Esophagus muscularis mucosa (tissue), 4 donors: ENCODE measurements at regions not wholly inside any gene's neighbourhood (a gene's known extent, or its start where the extent isn't known, plus 50 kb on each side); places are given as distances from the start of the nearest gene placed in this dataset.

Experiments used
- EP300 ChIP-seq: sonication (generic); formaldehyde crosslinking; IDR thresholded peaks from one replicate; pipeline ENCODE4 v1.6.1; 2017; ENCODE audit warnings: antibody characterized with exemption
- POLR2A ChIP-seq: fragments of 450-650 bp; IDR thresholded peaks from one replicate; pipeline ENCODE4 v1.6.1; 2017; ENCODE audit warnings: antibody characterized with exemption, moderate library complexity, mild to moderate bottlenecking, low read depth
- POLR2AphosphoS5 ChIP-seq, 2 donors: sonication (generic); formaldehyde crosslinking; IDR thresholded peaks; one replicate each; pipeline ENCODE4 v1.6.1; 2017; ENCODE audit warnings: antibody characterized with exemption in 2 of 2
- TF ChIP-seq, protein P1 (sequence below), 3 experiments: fragments of 200-600 bp in 2 of 3; fragments of 450-650 bp in 1 of 3; sonication (generic) in 2 of 3; IDR thresholded peaks; one replicate each; pipeline ENCODE4 v1.5.1; 2017 to 2019; ENCODE audit warnings: antibody characterized with exemption in 3 of 3, mild to moderate bottlenecking in 2 of 3, moderate library complexity in 1 of 3

DNA sequence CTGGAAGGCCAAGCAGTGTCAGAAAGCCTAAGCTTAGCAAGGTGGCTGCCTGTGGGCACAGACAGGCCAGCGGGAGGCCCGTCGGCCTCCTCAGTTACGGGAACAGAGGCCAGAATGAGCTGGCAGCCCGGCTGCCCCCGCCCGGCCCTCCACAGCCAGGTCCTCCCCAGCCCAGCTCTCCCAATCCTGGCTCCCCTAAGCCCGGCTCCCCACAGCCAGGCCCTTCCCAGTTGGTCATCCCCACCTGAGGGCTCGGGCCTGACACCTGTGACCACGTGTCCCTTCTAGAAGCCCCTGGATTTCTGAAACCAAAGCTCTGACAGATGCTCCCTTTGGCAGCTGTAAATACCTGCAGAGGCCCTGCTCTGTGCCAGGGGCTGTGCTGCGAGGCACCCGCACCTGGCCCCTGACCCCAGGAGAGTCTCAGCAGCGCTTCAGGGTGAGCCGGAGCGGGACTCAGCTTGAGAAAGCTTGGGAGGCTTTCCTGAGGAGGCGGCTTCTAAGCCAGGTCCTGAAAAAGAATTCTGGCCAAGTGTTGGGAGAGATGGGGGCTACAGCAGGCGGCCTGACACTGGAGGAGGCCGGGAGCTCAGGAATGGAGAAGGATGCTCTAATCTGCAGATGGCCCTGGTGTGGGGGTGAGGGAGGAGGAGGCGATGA is 80.4 kb upstream of the OLFM1 start:
- TF ChIP-seq, protein P1, sequence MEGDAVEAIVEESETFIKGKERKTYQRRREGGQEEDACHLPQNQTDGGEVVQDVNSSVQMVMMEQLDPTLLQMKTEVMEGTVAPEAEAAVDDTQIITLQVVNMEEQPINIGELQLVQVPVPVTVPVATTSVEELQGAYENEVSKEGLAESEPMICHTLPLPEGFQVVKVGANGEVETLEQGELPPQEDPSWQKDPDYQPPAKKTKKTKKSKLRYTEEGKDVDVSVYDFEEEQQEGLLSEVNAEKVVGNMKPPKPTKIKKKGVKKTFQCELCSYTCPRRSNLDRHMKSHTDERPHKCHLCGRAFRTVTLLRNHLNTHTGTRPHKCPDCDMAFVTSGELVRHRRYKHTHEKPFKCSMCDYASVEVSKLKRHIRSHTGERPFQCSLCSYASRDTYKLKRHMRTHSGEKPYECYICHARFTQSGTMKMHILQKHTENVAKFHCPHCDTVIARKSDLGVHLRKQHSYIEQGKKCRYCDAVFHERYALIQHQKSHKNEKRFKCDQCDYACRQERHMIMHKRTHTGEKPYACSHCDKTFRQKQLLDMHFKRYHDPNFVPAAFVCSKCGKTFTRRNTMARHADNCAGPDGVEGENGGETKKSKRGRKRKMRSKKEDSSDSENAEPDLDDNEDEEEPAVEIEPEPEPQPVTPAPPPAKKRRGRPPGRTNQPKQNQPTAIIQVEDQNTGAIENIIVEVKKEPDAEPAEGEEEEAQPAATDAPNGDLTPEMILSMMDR (IDR thresholded peaks at IDR 0.05) = no peak
- TF ChIP-seq POLR2A = no peak
- no peak for TF ChIP-seq EP300
- no peak for TF ChIP-seq POLR2AphosphoS5 (IDR thresholded peaks at IDR 0.05)
